ENCODE measurements at regions not wholly inside any gene's neighbourhood (a gene's known extent, or its start where the extent isn't known, plus 50 kb on each side); places are given as distances from the start of the nearest gene placed in this dataset.

GRCh38 chr3:154976072-154976983 lies 103.8 kb upstream of the MME start:
- no peak for DNase-seq (ENCODE audit: low spot score)

DNA sequence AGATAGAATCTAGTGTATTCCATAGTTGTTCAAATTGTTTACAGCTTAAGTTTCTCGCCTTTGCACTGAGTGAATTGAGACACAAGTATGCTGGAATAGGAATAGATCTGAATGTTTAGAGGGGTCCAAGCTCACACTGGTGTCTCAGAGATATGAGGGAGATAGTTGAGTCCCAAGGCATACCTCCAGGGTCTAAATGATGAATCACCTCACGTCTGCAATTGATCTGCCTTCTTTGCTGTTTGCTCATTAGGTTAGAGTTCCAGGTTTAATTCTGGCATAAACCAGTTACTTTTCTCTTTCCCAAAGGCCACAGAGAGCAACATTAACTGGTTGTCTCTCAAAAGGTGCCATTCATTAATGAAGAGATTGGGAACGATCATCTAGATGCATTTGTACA lies 106.3 kb upstream of the MME start:
- DNase-seq (ENCODE audit: low spot score), result no peak

DNA sequence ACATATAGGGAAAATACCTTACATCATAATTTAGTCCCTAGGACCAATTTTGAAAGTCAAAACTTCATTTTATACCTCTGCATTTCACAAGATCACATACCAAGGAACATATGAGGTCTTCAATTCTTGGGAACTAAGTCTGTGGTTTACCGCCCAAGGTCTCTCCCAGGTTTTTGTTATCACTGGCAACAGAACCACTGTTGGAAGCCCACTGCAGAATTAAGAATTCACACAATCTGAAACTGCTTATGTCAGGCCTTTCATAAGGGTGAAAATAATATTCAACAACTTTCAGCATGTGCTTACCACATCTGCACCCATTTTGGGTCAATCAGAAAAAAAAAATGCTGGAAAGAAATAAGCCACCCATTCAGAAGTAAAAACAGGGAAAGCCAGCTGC lies 107.2 kb upstream of the MME start:
- DNase-seq (ENCODE audit: low spot score), result no peak

- no peak for DNase-seq (ENCODE audit: low spot score)
These were observed 108.3 kb upstream of the MME start for GRCh38 chr3:154971771-154972326.

DNA sequence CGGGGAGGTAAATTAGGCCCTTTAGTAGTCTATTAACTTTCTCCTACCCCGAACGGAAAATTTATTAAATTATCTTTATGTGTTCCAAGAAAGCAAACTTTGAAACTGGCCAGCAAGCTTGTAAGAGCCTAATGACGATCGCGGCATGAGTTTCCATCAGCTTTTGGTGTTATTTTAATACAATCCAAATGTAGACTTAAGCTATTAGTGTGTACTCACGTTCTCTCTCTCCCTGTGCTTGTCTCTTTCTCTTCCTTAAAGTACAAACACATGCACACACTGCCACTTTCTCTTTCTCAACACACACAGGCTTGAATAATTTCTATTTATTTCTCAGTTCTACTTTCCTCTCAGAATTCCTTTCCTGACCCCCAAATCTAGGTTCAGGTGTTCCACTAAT lies 108.8 kb upstream of the MME start:
- DNase-seq (ENCODE audit: low spot score), result no peak

DNA sequence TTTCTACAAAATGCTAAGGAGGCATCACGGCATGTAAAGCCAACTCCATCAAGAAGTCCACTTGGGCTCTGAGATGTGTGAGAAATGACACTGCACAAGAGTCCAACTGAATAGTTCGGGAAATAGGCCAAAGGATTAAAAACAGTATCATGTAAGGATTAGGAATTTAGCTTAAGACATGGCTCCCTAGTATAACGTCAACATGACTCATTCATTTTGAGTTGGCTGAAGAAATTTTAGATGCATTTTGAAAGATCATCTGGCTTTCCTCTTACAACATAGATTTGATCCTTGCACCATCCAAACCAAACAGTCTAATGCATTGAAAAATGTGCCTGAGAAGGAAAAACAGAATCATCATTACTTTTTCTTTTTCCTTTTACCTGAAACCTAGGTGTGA lies 109.3 kb upstream of the MME start:
- no peak for DNase-seq (ENCODE audit: low spot score)

- DNase-seq (ENCODE audit: low spot score), result no peak
These were observed 110.8 kb upstream of the MME start for GRCh38 chr3:154969366-154969765.

DNA sequence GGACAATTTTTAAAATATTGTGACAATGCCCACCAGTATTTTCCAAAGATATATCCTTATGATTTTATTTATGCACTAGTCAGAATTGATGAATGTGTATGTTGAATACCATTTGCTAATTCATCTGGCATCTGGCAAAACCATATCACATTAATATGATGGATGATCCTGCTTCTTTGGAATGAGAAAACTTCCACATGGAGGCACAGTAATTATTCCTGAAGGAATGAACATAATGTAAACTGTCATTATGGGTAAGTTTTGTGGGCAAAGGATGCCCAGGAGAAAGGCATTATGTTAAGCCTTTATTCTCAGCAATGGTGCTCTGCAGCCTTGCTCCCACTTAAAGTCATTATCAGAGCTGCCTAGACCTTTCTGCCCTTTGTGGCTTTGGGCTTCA lies 113.0 kb upstream of the MME start:
- no peak for DNase-seq (ENCODE audit: low spot score)

DNA sequence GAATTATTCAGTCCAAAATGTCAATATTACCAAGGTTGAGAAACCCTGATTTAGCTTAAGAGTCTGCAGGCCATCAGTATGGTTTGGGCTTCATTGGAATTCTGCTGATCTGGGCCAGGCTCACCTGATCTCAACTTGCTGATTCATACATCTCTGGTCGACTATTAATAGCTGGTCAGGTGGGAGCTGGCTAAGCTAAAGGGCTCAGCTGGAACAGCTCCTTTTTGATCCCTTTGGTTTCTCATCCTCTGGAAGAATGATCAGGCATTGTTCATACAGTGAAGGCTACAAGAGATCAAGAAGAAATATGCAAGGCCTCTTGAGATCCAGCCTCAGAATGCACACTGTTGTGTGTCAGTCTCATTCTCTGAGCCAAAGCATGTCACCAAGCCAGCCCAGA lies 123.3 kb upstream of the MME start:
- peak; percentile 19 for DNase-seq (ENCODE audit: low spot score)

- DNase-seq (ENCODE audit: low spot score), result peak; percentile 19
These were observed 124.1 kb upstream of the MME start for GRCh38 chr3:154955907-154956533.

GRCh38 chr3:154954757-154955156 lies 125.4 kb upstream of the MME start:
- peak; percentile 41 for DNase-seq (ENCODE audit: low spot score)

- DNase-seq (ENCODE audit: low spot score), result no peak
These were observed 126.6 kb upstream of the MME start for GRCh38 chr3:154953538-154953937.

DNA sequence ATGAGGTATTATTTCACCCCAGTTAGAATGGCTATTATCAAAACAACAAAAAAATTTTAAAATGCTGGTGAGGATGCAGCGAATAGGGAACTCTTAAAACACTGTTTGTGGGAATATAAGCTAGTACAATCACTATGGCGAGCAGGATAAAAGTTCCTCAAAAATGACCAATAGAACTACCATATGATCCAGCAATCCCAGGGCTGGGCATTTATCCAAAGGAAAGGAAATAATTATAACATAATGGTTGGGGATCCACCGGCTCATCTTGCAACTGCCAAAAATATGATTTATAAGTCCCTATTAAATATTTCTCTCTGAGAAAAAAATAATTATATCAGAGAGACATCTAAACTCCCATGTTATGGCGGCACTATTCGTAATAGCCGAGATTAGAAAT lies 127.6 kb upstream of the MME start:
- no peak for DNase-seq (ENCODE audit: low spot score)

DNA sequence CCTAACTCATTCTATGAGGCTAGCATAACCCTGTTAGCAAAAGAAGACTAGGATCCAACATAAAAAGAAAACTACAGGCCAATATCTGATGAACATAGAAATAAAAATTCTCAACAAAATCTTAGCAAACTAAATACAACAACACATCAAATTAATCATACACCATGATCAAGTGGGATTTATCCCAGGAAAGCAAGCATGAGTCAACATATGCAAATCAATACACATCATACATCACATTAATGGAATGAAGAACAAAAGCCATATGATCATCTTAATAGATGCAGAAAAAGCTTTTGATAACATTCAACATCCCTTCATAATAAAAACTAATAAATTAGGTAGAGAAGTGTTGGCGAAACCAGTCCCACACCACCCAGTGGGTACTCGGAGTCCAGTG lies 136.1 kb upstream of the MME start:
- DNase-seq (ENCODE audit: low spot score), result no peak

GRCh38 chr3:154942827-154943226 lies 137.3 kb upstream of the MME start:
- DNase-seq (ENCODE audit: low spot score), result no peak

DNA sequence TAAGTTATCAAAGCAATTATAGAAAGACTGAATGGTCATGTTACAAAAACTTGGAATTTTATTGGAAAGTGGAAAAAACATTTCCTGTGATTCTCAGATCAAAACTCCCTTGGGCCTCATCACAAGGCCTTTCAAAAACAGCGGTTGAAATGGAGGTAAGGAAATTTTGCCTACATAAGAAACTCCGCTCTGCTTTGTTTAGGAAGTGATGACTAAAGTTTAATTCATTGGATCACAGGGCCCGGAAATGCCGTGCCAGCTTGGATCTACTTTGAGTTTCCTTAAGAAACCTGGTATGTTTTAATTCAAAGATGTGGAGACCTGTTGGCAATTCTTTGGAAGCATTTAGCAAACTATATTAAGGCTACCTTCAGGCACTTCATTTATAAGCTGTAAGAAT lies 143.9 kb upstream of the MME start:
- DNase-seq (ENCODE audit: low spot score), result no peak

DNA sequence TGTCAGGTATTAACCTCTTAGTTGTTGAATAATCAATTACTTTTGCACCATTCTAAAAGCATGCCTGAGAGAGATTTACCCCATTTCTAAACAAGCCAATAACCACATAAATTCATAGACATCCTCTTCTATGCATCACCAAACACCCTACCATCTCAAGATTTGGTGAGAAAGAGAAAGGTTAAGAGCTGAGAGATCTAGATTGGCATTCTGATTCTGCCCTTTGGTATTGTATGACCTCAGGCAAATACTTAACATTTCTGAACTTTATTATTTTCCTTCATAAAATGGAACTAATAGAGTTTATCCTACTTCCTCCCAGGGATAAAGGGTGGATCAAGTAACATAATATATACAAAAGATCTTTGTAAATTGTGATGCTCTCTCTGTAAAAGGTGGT lies 146.5 kb upstream of the MME start:
- no peak for DNase-seq (ENCODE audit: low spot score)

DNA sequence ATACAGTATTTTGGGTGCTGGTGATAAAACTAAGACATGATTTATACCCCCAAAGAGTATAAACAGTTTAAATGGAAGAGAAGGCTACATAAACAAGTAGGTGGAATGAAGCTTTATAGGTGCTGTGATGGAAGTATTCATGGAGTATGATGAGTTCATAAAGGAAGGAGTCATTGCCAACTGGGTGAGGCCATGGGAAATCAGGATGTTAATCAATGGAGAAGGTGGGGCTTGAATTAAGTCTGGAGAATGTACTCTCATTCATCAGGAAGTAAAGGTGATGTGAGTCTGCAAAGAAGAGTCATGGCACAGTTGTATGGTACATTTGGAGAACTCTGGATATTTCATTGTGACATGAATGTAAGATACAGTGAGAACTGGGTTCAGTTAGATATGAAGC lies 147.5 kb upstream of the MME start:
- DNase-seq (ENCODE audit: low spot score), result no peak

- no peak for DNase-seq (ENCODE audit: low spot score)
These were observed 148.6 kb upstream of the MME start for GRCh38 chr3:154931484-154931883.

- no peak for DNase-seq (ENCODE audit: low spot score)
These were observed 153.4 kb upstream of the MME start for GRCh38 chr3:154926721-154927120.

- no peak for DNase-seq (ENCODE audit: low spot score)
These were observed 158.8 kb upstream of the MME start for GRCh38 chr3:154921351-154921750.

GRCh38 chr3:154919226-154919625 lies 160.9 kb upstream of the MME start:
- DNase-seq (ENCODE audit: low spot score), result no peak

DNA sequence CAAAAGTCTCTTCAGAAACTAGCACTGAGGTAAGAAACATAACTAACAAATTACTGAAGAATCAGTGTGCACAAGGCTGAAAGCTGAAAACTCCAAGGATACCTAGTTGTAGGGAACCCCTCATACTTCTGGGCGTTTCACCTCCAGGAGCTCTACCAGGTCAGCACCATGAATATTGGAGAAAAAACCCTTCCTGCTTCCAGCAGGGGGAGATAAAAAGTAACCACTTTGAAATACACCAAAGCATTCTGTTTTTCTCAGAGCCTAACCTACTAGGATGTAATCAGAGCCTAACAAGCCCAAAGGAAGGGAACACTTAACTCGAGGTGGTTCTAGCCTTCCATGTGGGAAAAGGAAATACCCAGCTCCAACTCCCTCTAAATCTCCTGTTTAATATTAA lies 175.8 kb upstream of the MME start:
- peak; percentile 33 for DNase-seq (ENCODE audit: low spot score)
